ENCODE measurements at regions not wholly inside any gene's neighbourhood (a gene's known extent, or its start where the extent isn't known, plus 50 kb on each side); places are given as distances from the start of the nearest gene placed in this dataset.

- H3K4me3 ChIP-seq (replicated peaks; ENCODE audit: low read depth, low read length): no peak overlapping the region
- no peak for DNase-seq (ENCODE audit: low read depth)
- TF ChIP-seq CTCF (IDR thresholded peaks at IDR 0.05; ENCODE audit: low read length, missing control alignments): no peak
Measured at GRCh38 chr2:7673853-7674252, 756.6 kb downstream of the RNF144A start.

- no peak overlapping the region for H3K4me3 ChIP-seq (replicated peaks; ENCODE audit: low read depth, low read length)
- DNase-seq (ENCODE audit: low read depth): no peak
- no peak for TF ChIP-seq CTCF (IDR thresholded peaks at IDR 0.05; ENCODE audit: low read length, missing control alignments)
Measured at GRCh38 chr2:7674606-7675005, 757.4 kb downstream of the RNF144A start.

- TF ChIP-seq CTCF (IDR thresholded peaks at IDR 0.05; ENCODE audit: low read length, missing control alignments): no peak
- no peak overlapping the region for H3K4me3 ChIP-seq (replicated peaks; ENCODE audit: low read depth, low read length)
- no peak for DNase-seq (ENCODE audit: low read depth)
Measured at GRCh38 chr2:7676714-7677113, 759.5 kb downstream of the RNF144A start.

- DNase-seq (ENCODE audit: low read depth): no peak
- no peak for TF ChIP-seq CTCF (IDR thresholded peaks at IDR 0.05; ENCODE audit: low read length, missing control alignments)
- H3K4me3 ChIP-seq (replicated peaks; ENCODE audit: low read depth, low read length): no peak overlapping the region
Measured at GRCh38 chr2:7681881-7682461, 764.8 kb downstream of the RNF144A start.

- no peak overlapping the region for H3K4me3 ChIP-seq (replicated peaks; ENCODE audit: low read depth, low read length)
- DNase-seq (ENCODE audit: low read depth): no peak
- no peak for TF ChIP-seq CTCF (IDR thresholded peaks at IDR 0.05; ENCODE audit: low read length, missing control alignments)
Measured at GRCh38 chr2:7683196-7683595, 766.0 kb downstream of the RNF144A start.

- no peak overlapping the region for H3K4me3 ChIP-seq (replicated peaks; ENCODE audit: low read depth, low read length)
- no peak for DNase-seq (ENCODE audit: low read depth)
- TF ChIP-seq CTCF (IDR thresholded peaks at IDR 0.05; ENCODE audit: low read length, missing control alignments): no peak
Measured at GRCh38 chr2:7683708-7684107, 766.5 kb downstream of the RNF144A start.

GRCh38 chr2:7685342-7686015, 768.3 kb downstream of the RNF144A start:
- no peak overlapping the region for H3K4me3 ChIP-seq (replicated peaks; ENCODE audit: low read depth, low read length)
- no peak for DNase-seq (ENCODE audit: low read depth)
- TF ChIP-seq CTCF (IDR thresholded peaks at IDR 0.05; ENCODE audit: low read length, missing control alignments): no peak

All from fibroblast of pulmonary artery (primary cell).